Natural killer cell treated with Interleukin-12 subunit alpha and Interleukin-12 subunit beta and Interleukin-15 and Interleukin-18, amount 100 ng/mL, for 72 hours (primary cell): ENCODE measurements at regions not wholly inside any gene's neighbourhood (a gene's known extent, or its start where the extent isn't known, plus 50 kb on each side); places are given as distances from the start of the nearest gene placed in this dataset.

Source experiments
- ATAC-seq, 2 donors: fragments of 150-1000 bp; cut with Tn5 transposase in 1 of 2; sonication (Bioruptor Pico), chemical (Tn5 transposase) in 1 of 2; 2 replicates each; pipeline ENCODE4 v1.10.0; 2021
- DNase-seq: peaks from one replicate; pipeline ENCODE4 v3.0.0; 2022; ENCODE audit warnings: low spot score
- H3K27ac Mint-ChIP-seq, 2 donors: 1 replicate in 1 of 2; 2 replicates in 1 of 2; pipeline ENCODE4 v1.8.0; 2022; ENCODE audit warnings: mixed read lengths in 2 of 2, mild to moderate bottlenecking in 1 of 2, moderate library complexity in 1 of 2
- H3K27me3 Mint-ChIP-seq, 2 donors: 1 replicate in 1 of 2; 2 replicates in 1 of 2; pipeline ENCODE4 v1.8.0; 2022; ENCODE audit warnings: mixed read lengths in 2 of 2
- H3K36me3 Mint-ChIP-seq: one replicate; pipeline ENCODE4 v1.8.0; 2022; ENCODE audit warnings: mixed read lengths
- H3K4me1 Mint-ChIP-seq, 2 donors: 1 replicate in 1 of 2; 2 replicates in 1 of 2; pipeline ENCODE4 v1.8.0; 2022; ENCODE audit warnings: low read depth in 2 of 2, mixed read lengths in 2 of 2, mild to moderate bottlenecking in 1 of 2
- H3K4me3 Mint-ChIP-seq: one replicate; pipeline ENCODE4 v1.8.0; 2022; ENCODE audit warnings: mixed read lengths
- H3K9me3 Mint-ChIP-seq: 2 replicates; pipeline ENCODE4 v1.8.0; 2022; ENCODE audit warnings: mixed read lengths

- Mint-ChIP-seq H3K4me3 (no peak overlapping the region), H3K27ac (no peak overlapping the region), H3K9me3 (peaks cover 20% of the 10 kb centered on the region), H3K27me3 (no peaks in the 10 kb centered on the region), H3K36me3 (peaks cover 5% of the 10 kb centered on the region), H3K4me1 (no peaks in the 10 kb centered on the region)
- ATAC-seq = no peak
- no peak for DNase-seq
Measured at GRCh38 chr2:6031200-6031867, 339.1 kb downstream of the SOX11 start.

GRCh38 chr2:6036211-6036610, 344.0 kb downstream of the SOX11 start:
- H3K36me3 Mint-ChIP-seq = no peaks in the 10 kb centered on the region
- no peak overlapping the region for H3K27ac Mint-ChIP-seq
- DNase-seq (no peak), ATAC-seq (no peak)
- H3K9me3 Mint-ChIP-seq = peaks cover 11% of the 10 kb centered on the region
- H3K4me3 Mint-ChIP-seq = no peak overlapping the region
- H3K27me3 Mint-ChIP-seq = no peaks in the 10 kb centered on the region
- H3K4me1 Mint-ChIP-seq = no peaks in the 10 kb centered on the region

GRCh38 chr2:6043238-6043637, 351.1 kb downstream of the SOX11 start:
- Mint-ChIP-seq H3K27me3 (no peaks in the 10 kb centered on the region), H3K36me3 (no peaks in the 10 kb centered on the region), H3K27ac (no peak overlapping the region), H3K4me1 (no peaks in the 10 kb centered on the region), H3K9me3 (no peaks in the 10 kb centered on the region), H3K4me3 (no peak overlapping the region)
- ATAC-seq (peak in 1 of 2 donors; percentile 55), DNase-seq (no peak)

- Mint-ChIP-seq H3K36me3 (no peaks in the 10 kb centered on the region), H3K9me3 (peaks cover 10% of the 10 kb centered on the region), H3K4me3 (no peak overlapping the region), H3K4me1 (no peaks in the 10 kb centered on the region), H3K27me3 (no peaks in the 10 kb centered on the region), H3K27ac (no peak overlapping the region)
- DNase-seq (no peak), ATAC-seq (no peak)
Measured at GRCh38 chr2:6052649-6053048, 360.5 kb downstream of the SOX11 start.

- Mint-ChIP-seq H3K4me1 (no peaks in the 10 kb centered on the region), H3K9me3 (peaks cover 10% of the 10 kb centered on the region), H3K27ac (no peak overlapping the region), H3K4me3 (no peak overlapping the region), H3K27me3 (no peaks in the 10 kb centered on the region), H3K36me3 (no peaks in the 10 kb centered on the region)
- no peak for DNase-seq
- no peak for ATAC-seq
Measured at GRCh38 chr2:6053743-6054142, 361.6 kb downstream of the SOX11 start.

- Mint-ChIP-seq H3K36me3 (no peaks in the 10 kb centered on the region), H3K27ac (no peak overlapping the region), H3K9me3 (peaks cover 10% of the 10 kb centered on the region), H3K4me1 (no peaks in the 10 kb centered on the region), H3K27me3 (no peaks in the 10 kb centered on the region), H3K4me3 (no peak overlapping the region)
- no peak for ATAC-seq
- DNase-seq = no peak
Measured at GRCh38 chr2:6054161-6054671, 362.0 kb downstream of the SOX11 start.

- Mint-ChIP-seq H3K4me1 (no peaks in the 10 kb centered on the region), H3K27me3 (no peaks in the 10 kb centered on the region), H3K9me3 (peaks cover 11% of the 10 kb centered on the region), H3K4me3 (no peak overlapping the region), H3K27ac (no peak overlapping the region), H3K36me3 (no peaks in the 10 kb centered on the region)
- DNase-seq = no peak
- no peak for ATAC-seq
Measured at GRCh38 chr2:6060992-6061663, 368.9 kb downstream of the SOX11 start.

GRCh38 chr2:6064757-6065156, 372.6 kb downstream of the SOX11 start:
- H3K27ac Mint-ChIP-seq = no peak overlapping the region
- H3K4me3 Mint-ChIP-seq = no peak overlapping the region
- ATAC-seq = no peak
- H3K27me3 Mint-ChIP-seq = no peaks in the 10 kb centered on the region
- peaks cover 6% of the 10 kb centered on the region for H3K9me3 Mint-ChIP-seq
- no peaks in the 10 kb centered on the region for H3K4me1 Mint-ChIP-seq
- no peak for DNase-seq
- H3K36me3 Mint-ChIP-seq = no peaks in the 10 kb centered on the region

- no peak for DNase-seq
- H3K27ac Mint-ChIP-seq = no peak overlapping the region
- no peaks in the 10 kb centered on the region for H3K4me1 Mint-ChIP-seq
- H3K27me3 Mint-ChIP-seq = no peaks in the 10 kb centered on the region
- H3K9me3 Mint-ChIP-seq = peaks cover 6% of the 10 kb centered on the region
- no peaks in the 10 kb centered on the region for H3K36me3 Mint-ChIP-seq
- no peak for ATAC-seq
- no peak overlapping the region for H3K4me3 Mint-ChIP-seq
Measured at GRCh38 chr2:6065703-6066102, 373.5 kb downstream of the SOX11 start.

GRCh38 chr2:6067089-6067488, 374.9 kb downstream of the SOX11 start:
- no peaks in the 10 kb centered on the region for H3K36me3 Mint-ChIP-seq
- no peak for ATAC-seq

GRCh38 chr2:6067806-6068205, 375.6 kb downstream of the SOX11 start:
- Mint-ChIP-seq H3K27me3 (no peaks in the 10 kb centered on the region), H3K4me1 (no peaks in the 10 kb centered on the region), H3K36me3 (no peaks in the 10 kb centered on the region), H3K27ac (no peak overlapping the region), H3K9me3 (peaks cover 3% of the 10 kb centered on the region), H3K4me3 (no peak overlapping the region)
- no peak for DNase-seq
- ATAC-seq = no peak

More at GRCh38 chr2:6067089-6067488, 374.9 kb downstream of the SOX11 start:
- DNase-seq = no peak
- no peak overlapping the region for H3K4me3 Mint-ChIP-seq
- H3K27ac Mint-ChIP-seq = no peak overlapping the region
- H3K9me3 Mint-ChIP-seq = peaks cover 3% of the 10 kb centered on the region
- H3K27me3 Mint-ChIP-seq = no peaks in the 10 kb centered on the region
- no peaks in the 10 kb centered on the region for H3K4me1 Mint-ChIP-seq

- H3K36me3 Mint-ChIP-seq = no peaks in the 10 kb centered on the region
- H3K27me3 Mint-ChIP-seq = no peaks in the 10 kb centered on the region
- DNase-seq (no peak), ATAC-seq (no peak)
- no peaks in the 10 kb centered on the region for H3K4me1 Mint-ChIP-seq
- no peak overlapping the region for H3K4me3 Mint-ChIP-seq
- H3K9me3 Mint-ChIP-seq = peaks cover 3% of the 10 kb centered on the region
- no peak overlapping the region for H3K27ac Mint-ChIP-seq
Measured at GRCh38 chr2:6068429-6068828, 376.2 kb downstream of the SOX11 start.

GRCh38 chr2:6069381-6069780, 377.2 kb downstream of the SOX11 start:
- Mint-ChIP-seq H3K27ac (no peak overlapping the region), H3K4me1 (no peaks in the 10 kb centered on the region), H3K9me3 (peaks cover 3% of the 10 kb centered on the region), H3K27me3 (no peaks in the 10 kb centered on the region), H3K36me3 (no peaks in the 10 kb centered on the region), H3K4me3 (no peak overlapping the region)
- no peak for DNase-seq
- no peak for ATAC-seq

- no peaks in the 10 kb centered on the region for H3K27me3 Mint-ChIP-seq
- ATAC-seq (no peak), DNase-seq (no peak)
- H3K9me3 Mint-ChIP-seq = peaks cover 3% of the 10 kb centered on the region
- H3K27ac Mint-ChIP-seq = no peak overlapping the region
- H3K4me1 Mint-ChIP-seq = no peaks in the 10 kb centered on the region
- H3K36me3 Mint-ChIP-seq = no peaks in the 10 kb centered on the region
- no peak overlapping the region for H3K4me3 Mint-ChIP-seq
Measured at GRCh38 chr2:6071519-6071918, 379.3 kb downstream of the SOX11 start.
